ENCODE measurements at regions not wholly inside any gene's neighbourhood (a gene's known extent, or its start where the extent isn't known, plus 50 kb on each side); places are given as distances from the start of the nearest gene placed in this dataset.

DNA sequence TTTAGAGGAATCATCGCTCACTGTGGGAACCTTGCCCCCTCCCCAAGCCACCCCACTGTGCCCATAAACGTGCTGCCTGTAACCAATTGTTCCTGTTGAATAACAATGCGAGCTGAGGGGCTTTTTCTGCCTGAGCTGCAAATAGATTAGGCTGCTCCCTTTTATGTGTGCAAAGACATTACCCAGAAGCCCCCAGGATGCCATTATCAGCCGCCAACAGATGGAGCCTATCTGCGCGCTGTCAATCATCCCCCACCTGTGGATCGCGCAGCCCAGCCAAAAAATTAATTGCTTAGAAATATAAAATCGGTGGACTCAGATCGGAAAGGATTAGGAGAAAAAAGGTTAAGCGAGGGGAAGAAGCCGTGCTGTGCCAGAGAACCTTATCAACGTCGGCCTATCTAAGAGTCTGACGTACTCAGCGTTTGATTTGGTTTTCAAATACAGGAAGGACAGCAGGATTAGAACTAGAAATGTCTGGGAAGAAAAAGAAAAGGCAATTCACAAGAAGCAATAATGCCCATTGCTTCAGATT, 167.3 kb upstream of the MYO3A start:
- H3K36me3 Mint-ChIP-seq, result no peaks in the 10 kb centered on the region
- 11% methylated on average over 15 of the region's 16 CpGs for WGBS (ENCODE audit: insufficient coverage)
- no peaks in the 10 kb centered on the region for H3K4me1 ChIP-seq (ENCODE audit: control insufficient read depth, insufficient read depth, low read length)
- H3K9me3 ChIP-seq (ENCODE audit: control insufficient read depth, insufficient read depth, low read length), result no peaks in the 10 kb centered on the region
- H3K9me3 Mint-ChIP-seq, result no peaks in the 10 kb centered on the region
- no peak overlapping the region for H3K27ac ChIP-seq (ENCODE audit: low read length)
- no peaks in the 10 kb centered on the region for H3K36me3 ChIP-seq (ENCODE audit: control insufficient read depth, insufficient read depth, low read length)
- no peaks in the 10 kb centered on the region for H3K4me1 Mint-ChIP-seq
- peaks cover 4 to 5% of the 10 kb centered on the region in 2 donors for H3K27me3 Mint-ChIP-seq (ENCODE audit: low read depth in 2 of 2)
- no peak overlapping the region for H3K27ac Mint-ChIP-seq
- no peak for ATAC-seq
- TF ChIP-seq, protein P1, sequence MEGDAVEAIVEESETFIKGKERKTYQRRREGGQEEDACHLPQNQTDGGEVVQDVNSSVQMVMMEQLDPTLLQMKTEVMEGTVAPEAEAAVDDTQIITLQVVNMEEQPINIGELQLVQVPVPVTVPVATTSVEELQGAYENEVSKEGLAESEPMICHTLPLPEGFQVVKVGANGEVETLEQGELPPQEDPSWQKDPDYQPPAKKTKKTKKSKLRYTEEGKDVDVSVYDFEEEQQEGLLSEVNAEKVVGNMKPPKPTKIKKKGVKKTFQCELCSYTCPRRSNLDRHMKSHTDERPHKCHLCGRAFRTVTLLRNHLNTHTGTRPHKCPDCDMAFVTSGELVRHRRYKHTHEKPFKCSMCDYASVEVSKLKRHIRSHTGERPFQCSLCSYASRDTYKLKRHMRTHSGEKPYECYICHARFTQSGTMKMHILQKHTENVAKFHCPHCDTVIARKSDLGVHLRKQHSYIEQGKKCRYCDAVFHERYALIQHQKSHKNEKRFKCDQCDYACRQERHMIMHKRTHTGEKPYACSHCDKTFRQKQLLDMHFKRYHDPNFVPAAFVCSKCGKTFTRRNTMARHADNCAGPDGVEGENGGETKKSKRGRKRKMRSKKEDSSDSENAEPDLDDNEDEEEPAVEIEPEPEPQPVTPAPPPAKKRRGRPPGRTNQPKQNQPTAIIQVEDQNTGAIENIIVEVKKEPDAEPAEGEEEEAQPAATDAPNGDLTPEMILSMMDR (IDR thresholded peaks at IDR 0.05), result no peak
- no peak overlapping the region for H3K4me3 ChIP-seq (ENCODE audit: low read length)
- H3K4me3 Mint-ChIP-seq, result no peak overlapping the region
- intact Hi-C loops (cut with micrococcal nuclease), result no loop called here
- DNase-seq, result no peak
- H3K27me3 ChIP-seq (ENCODE audit: control insufficient read depth, insufficient read depth, low read length), result peaks cover 5% of the 10 kb centered on the region

- Mint-ChIP-seq H3K27ac (no peak overlapping the region), H3K4me1 (no peaks in the 10 kb centered on the region), H3K9me3 (no peaks in the 10 kb centered on the region), H3K4me3 (no peak overlapping the region), H3K36me3 (no peaks in the 10 kb centered on the region), H3K27me3 (ENCODE audit: low read depth in 2 of 2) (peaks cover 4 to 5% of the 10 kb centered on the region in 2 donors)
- Histone ChIP-seq H3K36me3 (ENCODE audit: control insufficient read depth, insufficient read depth, low read length) (no peaks in the 10 kb centered on the region), H3K4me1 (ENCODE audit: control insufficient read depth, insufficient read depth, low read length) (no peaks in the 10 kb centered on the region), H3K9me3 (ENCODE audit: control insufficient read depth, insufficient read depth, low read length) (no peaks in the 10 kb centered on the region), H3K4me3 (ENCODE audit: low read length) (no peak overlapping the region), H3K27me3 (ENCODE audit: control insufficient read depth, insufficient read depth, low read length) (peaks cover 5% of the 10 kb centered on the region), H3K27ac (ENCODE audit: low read length) (no peak overlapping the region)
- intact Hi-C loops (cut with micrococcal nuclease), result no loop called here
- 97% methylated on average over 3 of the region's 3 CpGs for WGBS (ENCODE audit: insufficient coverage)
- no peak for ATAC-seq
- no peak for DNase-seq
- TF ChIP-seq, protein P1 (IDR thresholded peaks at IDR 0.05), result no peak
Measured at GRCh38 chr10:25768167-25768566, 165.9 kb upstream of the MYO3A start.

- H3K4me1 Mint-ChIP-seq, result no peaks in the 10 kb centered on the region
- H3K27me3 ChIP-seq (ENCODE audit: control insufficient read depth, insufficient read depth, low read length), result no peaks in the 10 kb centered on the region
- WGBS (ENCODE audit: insufficient coverage), result 84% methylated on average over 4 of the region's 5 CpGs
- H3K4me1 ChIP-seq (ENCODE audit: control insufficient read depth, insufficient read depth, low read length), result no peaks in the 10 kb centered on the region
- H3K4me3 ChIP-seq (ENCODE audit: low read length), result no peak overlapping the region
- TF ChIP-seq, protein P1 (IDR thresholded peaks at IDR 0.05), result no peak
- H3K9me3 ChIP-seq (ENCODE audit: control insufficient read depth, insufficient read depth, low read length), result no peaks in the 10 kb centered on the region
- no peak overlapping the region for H3K4me3 Mint-ChIP-seq
- H3K27ac ChIP-seq (ENCODE audit: low read length), result no peak overlapping the region
- H3K27me3 Mint-ChIP-seq (ENCODE audit: low read depth in 2 of 2), result no peaks in the 10 kb centered on the region
- ATAC-seq (no peak), DNase-seq (no peak)
- no peaks in the 10 kb centered on the region for H3K36me3 ChIP-seq (ENCODE audit: control insufficient read depth, insufficient read depth, low read length)
- no peaks in the 10 kb centered on the region for H3K36me3 Mint-ChIP-seq
- intact Hi-C loops (cut with micrococcal nuclease), result no loop called here
- H3K27ac Mint-ChIP-seq, result no peak overlapping the region
- H3K9me3 Mint-ChIP-seq, result peaks cover 0 to 2% of the 10 kb centered on the region in 2 donors
Measured at GRCh38 chr10:25778646-25779045, 155.4 kb upstream of the MYO3A start.

DNA sequence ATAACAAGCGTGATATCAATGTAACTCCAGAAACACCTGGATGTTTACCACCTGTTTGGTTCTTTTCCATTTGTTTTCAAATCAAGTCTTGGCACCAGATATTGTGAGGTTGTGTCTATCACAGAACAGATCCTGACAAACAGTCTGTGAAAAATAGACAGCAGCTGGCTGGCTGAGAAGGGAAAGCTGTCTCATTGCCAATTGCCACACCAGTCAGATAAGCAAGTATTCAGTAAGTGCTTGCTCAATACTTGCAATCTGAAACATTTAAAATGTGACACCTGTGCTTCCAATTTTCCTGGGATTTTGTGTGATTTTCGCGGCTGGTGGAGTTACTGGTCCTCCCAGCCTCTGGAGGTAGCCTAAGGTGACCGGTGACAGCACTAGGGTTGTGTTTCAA, 147.9 kb upstream of the MYO3A start:
- Mint-ChIP-seq H3K4me1 (no peaks in the 10 kb centered on the region), H3K4me3 (no peak overlapping the region), H3K27ac (no peak overlapping the region), H3K27me3 (ENCODE audit: low read depth in 2 of 2) (no peaks in the 10 kb centered on the region), H3K36me3 (no peaks in the 10 kb centered on the region), H3K9me3 (peaks cover 2 to 3% of the 10 kb centered on the region in 2 donors)
- no peaks in the 10 kb centered on the region for H3K36me3 ChIP-seq (ENCODE audit: control insufficient read depth, insufficient read depth, low read length)
- TF ChIP-seq, protein P1 (IDR thresholded peaks at IDR 0.05), result no peak
- H3K4me1 ChIP-seq (ENCODE audit: control insufficient read depth, insufficient read depth, low read length), result no peaks in the 10 kb centered on the region
- intact Hi-C loops (cut with micrococcal nuclease), result no loop called here
- H3K9me3 ChIP-seq (ENCODE audit: control insufficient read depth, insufficient read depth, low read length), result no peaks in the 10 kb centered on the region
- DNase-seq (no peak), ATAC-seq (no peak)
- H3K4me3 ChIP-seq (ENCODE audit: low read length), result no peak overlapping the region
- H3K27ac ChIP-seq (ENCODE audit: low read length), result no peak overlapping the region
- H3K27me3 ChIP-seq (ENCODE audit: control insufficient read depth, insufficient read depth, low read length), result no peaks in the 10 kb centered on the region
- 97% methylated on average over 4 of the region's 4 CpGs for WGBS (ENCODE audit: insufficient coverage)

All from natural killer cell (primary cell).